ENCODE measurements at regions not wholly inside any gene's neighbourhood (a gene's known extent, or its start where the extent isn't known, plus 50 kb on each side); places are given as distances from the start of the nearest gene placed in this dataset.

- Mint-ChIP-seq H3K4me1 (peaks cover 0 to 2% of the 10 kb centered on the region in 2 experiments; a peak in 2 of 4 replicates), H3K36me3 (ENCODE audit: insufficient read depth in 1 of 3, low read depth in 3 of 3) (peaks cover 0 to 1% (median 0%) of the 10 kb centered on the region in 3 experiments; a peak in 2 of 7 replicates), H3K27me3 (ENCODE audit: low read depth) (peaks cover 1% of the 10 kb centered on the region; the same call in 1 of the 2 replicates), H3K4me3 (no peak overlapping the region), H3K9me3 (peaks cover 54 to 67% of the 10 kb centered on the region in 2 experiments), H3K27ac (no peak overlapping the region)
- no peak overlapping the region for H3K18ac ChIP-seq (ENCODE audit: insufficient read length, low read depth, low read length)
- no peaks in the 10 kb centered on the region for H3K23me2 ChIP-seq (ENCODE audit: insufficient read length, low read depth, low read length, poor library complexity, severe bottlenecking)
- H4K91ac ChIP-seq (ENCODE audit: insufficient read length, low read depth, low read length), result no peak overlapping the region
- no peaks in the 10 kb centered on the region for H3K79me2 ChIP-seq (ENCODE audit: insufficient read depth, low read length)
- H3K27me3 ChIP-seq (ENCODE audit: insufficient read depth, low read length), result no peaks in the 10 kb centered on the region
- no peak overlapping the region for H3K14ac ChIP-seq (ENCODE audit: insufficient read depth, low read length)
- no peak overlapping the region for H2BK20ac ChIP-seq (ENCODE audit: low read depth, low read length, poor library complexity, severe bottlenecking)
- no peak overlapping the region for H3K4me2 ChIP-seq (ENCODE audit: insufficient read depth, insufficient read length, low read length)
- H3T11ph ChIP-seq (ENCODE audit: low read length), result no peak overlapping the region
- H3K9ac ChIP-seq (ENCODE audit: extremely low read depth, insufficient read length, low read length), result no peak overlapping the region
- H2BK15ac ChIP-seq (ENCODE audit: low read depth, low read length), result no peak overlapping the region
- H4K8ac ChIP-seq (replicated peaks; ENCODE audit: insufficient read length, low read depth, low read length), result no peak overlapping the region
- no peak overlapping the region for H2AK5ac ChIP-seq (ENCODE audit: insufficient read length, low read length)
- no peaks in the 10 kb centered on the region for H3K79me1 ChIP-seq (ENCODE audit: insufficient read depth, low read depth, low read length, poor library complexity, severe bottlenecking)
- H3K9me3 ChIP-seq (ENCODE audit: control insufficient read depth, low read depth, low read length), result no peaks in the 10 kb centered on the region
- H3K27ac ChIP-seq (ENCODE audit: insufficient read length, low read depth, low read length), result no peak overlapping the region
- no peak overlapping the region for H3K23ac ChIP-seq (ENCODE audit: insufficient read length, low read depth, low read length)
- H3K4ac ChIP-seq (ENCODE audit: low read depth, low read length), result no peak overlapping the region
- DNase-seq, result no peak
- H4K5ac ChIP-seq (ENCODE audit: insufficient read length, low read depth, low read length), result no peak overlapping the region
- TF ChIP-seq CTCF (conservative IDR thresholded peaks at IDR 0.05), result no peak
- H2AFZ ChIP-seq (ENCODE audit: low read length), result no peak overlapping the region
- H4K20me1 ChIP-seq (ENCODE audit: control insufficient read depth, insufficient read depth, insufficient read length), result no peaks in the 10 kb centered on the region
- H2BK12ac ChIP-seq (ENCODE audit: insufficient read length, low read depth, low read length), result no peak overlapping the region
- no peak overlapping the region for H2BK5ac ChIP-seq (ENCODE audit: insufficient read length, low read length)
- H3K56ac ChIP-seq (ENCODE audit: insufficient read length, low read depth, low read length), result no peak overlapping the region
- H2BK120ac ChIP-seq (ENCODE audit: low read depth, low read length, poor library complexity, severe bottlenecking), result no peak overlapping the region
- H3K4me1 ChIP-seq (ENCODE audit: insufficient read depth, low read length), result no peaks in the 10 kb centered on the region
Measured at GRCh38 chrX:46295963-46296362, 249.3 kb downstream of the ZNF674 start.
